K562 (cell line): ENCODE measurements at regions not wholly inside any gene's neighbourhood (a gene's known extent, or its start where the extent isn't known, plus 50 kb on each side); places are given as distances from the start of the nearest gene placed in this dataset.

Experiments used
- ATAC-seq: fragments of 200-7000 bp; cut with Tn5 transposase; 3 replicates; pipeline ENCODE4 v1.9.1; 2020; ENCODE audit warnings: moderate library complexity
- BruUV-seq: library from RNA; stranded (reverse); fragments of 400-500 nt; replicated peaks from 2 replicates; lab custom pipeline; 2021; lab: Mats Ljungman, UMichigan
- CTCF ChIA-PET: fragments of 300-600 bp; formaldehyde crosslinking; extraction: SDS; loops from one replicate; lab custom pipeline; 2021; ENCODE audit warnings: low intra/inter-chr PET ratio; lab: Yijun Ruan, JAX
- POLR2A ChIA-PET: fragments of 300-600, 350-650 bp; sonication (Branson Sonifier 250); formaldehyde crosslinking; extraction: SDS; loops from one replicate; lab custom pipeline; 2021; ENCODE audit warnings: antibody characterized with exemption, inconsistent platforms; lab: Yijun Ruan, JAX
- DNase-seq, 4 experiments: peaks; one replicate each; pipeline versions ENCODE4 v3.0.0 to v3.0.0-alpha.2; 2011 to 2018; ENCODE audit warnings: low spot score in 3 of 4, mixed read lengths in 3 of 4; ENCODE audit errors: extremely low read depth in 1 of 4
- FAIRE-seq: peaks from 2 replicates; lab custom pipeline; 2011; peaks lifted over from hg19 to GRCh38; lab: Jason Lieb, UNC
- H2AFZ ChIP-seq: 2 replicates; pipeline ENCODE4 v1.6.0; 2011; ENCODE audit warnings: low read depth, low read length, control low read depth, inconsistent platforms
- H3K27ac ChIP-seq: fragments of 200-600 bp; 3 replicates; pipeline ENCODE4 v1.8.0; 2011; ENCODE audit warnings: low read depth, mild to moderate bottlenecking, control low read depth, inconsistent platforms, low read length, moderate library complexity, mixed read lengths; ENCODE audit errors: extremely low read depth
- H3K27me3 ChIP-seq, 2 experiments: fragments of 300-600 bp in 1 of 2; 2 replicates in 1 of 2; 3 replicates in 1 of 2; pipeline versions ENCODE4 v1.6.0 to v1.8.0; 2011; ENCODE audit warnings: inconsistent platforms in 2 of 2, low read length in 2 of 2, mild to moderate bottlenecking in 1 of 2, mixed read lengths in 1 of 2, moderate library complexity in 1 of 2; ENCODE audit not compliant: control insufficient read depth in 2 of 2, insufficient read depth in 2 of 2
- H3K36me3 ChIP-seq: fragments of 300-600 bp; 3 replicates; pipeline ENCODE4 v1.8.0; 2011; ENCODE audit warnings: mild to moderate bottlenecking, low read length, inconsistent platforms; ENCODE audit not compliant: control insufficient read depth, insufficient read depth
- H3K4me1 ChIP-seq, 2 experiments: fragments of 200-600 bp in 1 of 2; replicated peaks in 1 of 2; 2 replicates in 1 of 2; 3 replicates in 1 of 2; pipeline versions ENCODE4 v1.5.1 to v1.8.0; 2011; ENCODE audit warnings: inconsistent platforms in 2 of 2, low read length in 2 of 2, mild to moderate bottlenecking in 1 of 2, mixed read lengths in 1 of 2, moderate library complexity in 1 of 2; ENCODE audit not compliant: control insufficient read depth in 2 of 2, insufficient read depth in 2 of 2
- H3K4me2 ChIP-seq: 2 replicates; pipeline ENCODE4 v1.6.1; 2011; ENCODE audit warnings: low read length, control low read depth, inconsistent platforms, mixed read lengths; ENCODE audit not compliant: insufficient read depth
- H3K4me3 ChIP-seq: fragments of 200-600 bp; sonication (generic), shearing (Covaris generic); 2 replicates; pipeline ENCODE4 v1.5.1; 2016; ENCODE audit warnings: control low read depth, inconsistent platforms
- H3K79me2 ChIP-seq: fragments of 200-600 bp; 3 replicates; pipeline ENCODE4 v1.8.0; 2011; ENCODE audit warnings: low read length, inconsistent platforms; ENCODE audit not compliant: control insufficient read depth, insufficient read depth
- H3K9ac ChIP-seq, 2 experiments: 2 replicates each; pipeline versions ENCODE4 v1.6.0 to v1.6.1; 2011; ENCODE audit warnings: low read depth in 2 of 2, low read length in 2 of 2, control low read depth in 1 of 2, inconsistent platforms in 1 of 2, mild to moderate bottlenecking in 1 of 2, mixed read lengths in 1 of 2; ENCODE audit not compliant: insufficient read depth in 1 of 2
- H3K9me1 ChIP-seq: one replicate; pipeline ENCODE4 v1.6.0; 2011; ENCODE audit warnings: inconsistent platforms, mild to moderate bottlenecking, low read length, moderate library complexity; ENCODE audit not compliant: control insufficient read depth, insufficient read depth
- H3K9me3 ChIP-seq: replicated peaks from 2 replicates; pipeline ENCODE4 v1.5.1; 2011; ENCODE audit warnings: low read depth, low read length, inconsistent platforms; ENCODE audit not compliant: control insufficient read depth, insufficient read depth
- H4K20me1 ChIP-seq: replicated peaks from 2 replicates; pipeline ENCODE4 v1.6.1; 2011; ENCODE audit warnings: low read length, inconsistent platforms, mixed read lengths; ENCODE audit not compliant: control insufficient read depth, insufficient read depth
- ADNP ChIP-seq: fragments of 200-800 bp; sonication (Bioruptor generic); IDR thresholded peaks from 2 replicates; pipeline ENCODE4 v1.6.1; 2016; ENCODE audit warnings: missing genetic modification characterization, missing compliant biosample characterization
- DNMT1 ChIP-seq: fragments of 450-650 bp; IDR thresholded peaks from 2 replicates; pipeline ENCODE4 v1.6.1; 2016; ENCODE audit warnings: antibody characterized with exemption, mild to moderate bottlenecking
- KAT2B ChIP-seq: IDR thresholded peaks from one replicate; pipeline ENCODE4 v1.6.1; 2012; ENCODE audit warnings: low read depth, mild to moderate bottlenecking, control low read depth, inconsistent platforms, low read length, moderate library complexity
- SP1 ChIP-seq: sonication (generic); formaldehyde crosslinking; IDR thresholded peaks from 2 replicates; pipeline ENCODE4 v1.8.1; 2022; ENCODE audit warnings: mild to moderate bottlenecking, missing genetic modification reagents
- SRF ChIP-seq, 2 experiments: fragments of 250-450, 450-650 bp in 1 of 2; sonication (Bioruptor Pico) in 1 of 2; sonication (generic) in 1 of 2; formaldehyde crosslinking; IDR thresholded peaks; 2 replicates each; pipeline versions ENCODE4 v1.5.0 to v1.5.1; 2020 to 2022; ENCODE audit warnings: mild to moderate bottlenecking in 1 of 2, missing genetic modification reagents in 1 of 2
- WHSC1 ChIP-seq: IDR thresholded peaks from one replicate; pipeline ENCODE4 v1.6.1; 2012; ENCODE audit warnings: low read length, control low read depth, inconsistent platforms
- ZBED1 ChIP-seq: IDR thresholded peaks from 2 replicates; pipeline ENCODE4 v1.6.1; 2014
- ZNF551 ChIP-seq: fragments of 250-450 bp; sonication (Bioruptor Pico); IDR thresholded peaks from 2 replicates; pipeline ENCODE4 v1.5.0; 2021; ENCODE audit warnings: mild to moderate bottlenecking, moderate library complexity
- WGBS: fragments of 100-300 bp; shearing (Covaris generic); methylation state at CpG from one replicate; pipeline ENCODE4 v1.1.6; 2016; ENCODE audit warnings: low coverage, mixed read lengths; ENCODE audit not compliant: insufficient coverage; ENCODE audit errors: missing lambda C conversion rate; 5-methylcytosine and 5-hydroxymethylcytosine counted together
- in situ Hi-C: fragments of 300-500 bp; cut with MboI; formaldehyde crosslinking; loops from 4 replicates; pipeline ENCODE4 v1.15.0; 2018; ENCODE audit warnings: inconsistent platforms, mixed read lengths
- intact Hi-C: fragments of 100-400 bp; cut with micrococcal nuclease; formaldehyde crosslinking; loops from 2 replicates; pipeline ENCODE4 v1.14.2; 2022
- TF ChIP-seq, protein P1 (sequence below): fragments of 250-450 bp; sonication (Bioruptor Pico); IDR thresholded peaks from 2 replicates; pipeline ENCODE4 v1.4.0; 2020
- TF ChIP-seq, protein P2 (sequence below): fragments of 250-450 bp; sonication (Bioruptor Pico); IDR thresholded peaks from 2 replicates; pipeline ENCODE4 v1.5.0; 2022; ENCODE audit warnings: mild to moderate bottlenecking

DNA sequence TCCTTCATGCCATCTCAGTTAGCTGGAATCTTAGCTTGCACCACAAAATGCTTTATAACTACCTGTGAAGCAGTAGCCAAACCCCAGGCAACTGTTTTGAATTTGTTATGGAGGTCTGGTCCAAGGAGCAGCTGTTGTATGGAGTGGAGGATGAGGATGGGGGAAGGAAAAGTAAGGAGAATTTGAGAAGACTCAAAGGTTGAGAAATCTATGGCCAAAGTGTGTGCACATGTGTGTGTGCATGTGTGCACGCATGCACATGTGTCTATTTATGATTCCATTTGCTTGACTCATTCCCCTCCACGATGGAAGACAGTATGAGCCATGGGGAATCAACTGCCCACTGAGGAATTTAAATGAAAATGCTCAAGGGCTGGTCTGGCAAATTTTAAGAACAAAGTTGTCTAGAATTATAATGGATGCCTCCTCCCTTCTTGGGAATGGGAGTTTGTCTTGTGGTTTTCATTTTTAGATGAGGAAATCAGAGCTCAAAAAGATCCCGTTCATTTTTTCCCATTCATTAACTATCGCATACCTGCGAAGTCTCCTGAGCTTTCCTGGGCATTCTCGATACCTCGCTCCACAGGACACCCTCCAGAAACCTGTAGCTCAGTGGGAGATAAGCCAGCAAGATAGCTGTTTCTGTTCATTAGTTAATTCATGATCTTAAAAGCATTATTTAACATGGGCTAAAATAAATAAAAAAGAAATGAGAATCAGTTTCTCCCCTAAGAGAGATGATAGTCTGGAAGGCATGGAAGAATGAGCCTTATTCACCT is 152.3 kb upstream of the NEDD9 start:
- WGBS: 4% methylated on average over 7 of the region's 7 CpGs
- FAIRE-seq: no peak

More for the DNA sequence above, 152.3 kb upstream of the NEDD9 start:
- intact Hi-C loops: no loop called here
- Histone ChIP-seq H3K4me2 (no peak overlapping the region), H3K36me3 (no peaks in the 10 kb centered on the region), H3K9me1 (no peaks in the 10 kb centered on the region), H2AFZ (no peak overlapping the region), H3K79me2 (no peaks in the 10 kb centered on the region), H3K27ac (no peak overlapping the region), H3K27me3 (peaks cover 0 to 22% of the 10 kb centered on the region in 2 experiments; a peak in 2 of 5 replicates), H3K9ac (no peak overlapping the region), H3K4me1 (no peaks in the 10 kb centered on the region; a peak in 1 of 5 replicates), H3K9me3 (no peaks in the 10 kb centered on the region), H4K20me1 (no peaks in the 10 kb centered on the region), H3K4me3 (no peak overlapping the region)
- BruUV-seq: no TSS peak
- TF ChIP-seq DNMT1: no peak
- TF ChIP-seq SP1 (CRISPR knock-in tag): no peak
- TF ChIP-seq KAT2B: no peak
- no peak for TF ChIP-seq SRF (CRISPR knock-in tag; IDR thresholded peaks at IDR 0.05)
- TF ChIP-seq, protein P1, sequence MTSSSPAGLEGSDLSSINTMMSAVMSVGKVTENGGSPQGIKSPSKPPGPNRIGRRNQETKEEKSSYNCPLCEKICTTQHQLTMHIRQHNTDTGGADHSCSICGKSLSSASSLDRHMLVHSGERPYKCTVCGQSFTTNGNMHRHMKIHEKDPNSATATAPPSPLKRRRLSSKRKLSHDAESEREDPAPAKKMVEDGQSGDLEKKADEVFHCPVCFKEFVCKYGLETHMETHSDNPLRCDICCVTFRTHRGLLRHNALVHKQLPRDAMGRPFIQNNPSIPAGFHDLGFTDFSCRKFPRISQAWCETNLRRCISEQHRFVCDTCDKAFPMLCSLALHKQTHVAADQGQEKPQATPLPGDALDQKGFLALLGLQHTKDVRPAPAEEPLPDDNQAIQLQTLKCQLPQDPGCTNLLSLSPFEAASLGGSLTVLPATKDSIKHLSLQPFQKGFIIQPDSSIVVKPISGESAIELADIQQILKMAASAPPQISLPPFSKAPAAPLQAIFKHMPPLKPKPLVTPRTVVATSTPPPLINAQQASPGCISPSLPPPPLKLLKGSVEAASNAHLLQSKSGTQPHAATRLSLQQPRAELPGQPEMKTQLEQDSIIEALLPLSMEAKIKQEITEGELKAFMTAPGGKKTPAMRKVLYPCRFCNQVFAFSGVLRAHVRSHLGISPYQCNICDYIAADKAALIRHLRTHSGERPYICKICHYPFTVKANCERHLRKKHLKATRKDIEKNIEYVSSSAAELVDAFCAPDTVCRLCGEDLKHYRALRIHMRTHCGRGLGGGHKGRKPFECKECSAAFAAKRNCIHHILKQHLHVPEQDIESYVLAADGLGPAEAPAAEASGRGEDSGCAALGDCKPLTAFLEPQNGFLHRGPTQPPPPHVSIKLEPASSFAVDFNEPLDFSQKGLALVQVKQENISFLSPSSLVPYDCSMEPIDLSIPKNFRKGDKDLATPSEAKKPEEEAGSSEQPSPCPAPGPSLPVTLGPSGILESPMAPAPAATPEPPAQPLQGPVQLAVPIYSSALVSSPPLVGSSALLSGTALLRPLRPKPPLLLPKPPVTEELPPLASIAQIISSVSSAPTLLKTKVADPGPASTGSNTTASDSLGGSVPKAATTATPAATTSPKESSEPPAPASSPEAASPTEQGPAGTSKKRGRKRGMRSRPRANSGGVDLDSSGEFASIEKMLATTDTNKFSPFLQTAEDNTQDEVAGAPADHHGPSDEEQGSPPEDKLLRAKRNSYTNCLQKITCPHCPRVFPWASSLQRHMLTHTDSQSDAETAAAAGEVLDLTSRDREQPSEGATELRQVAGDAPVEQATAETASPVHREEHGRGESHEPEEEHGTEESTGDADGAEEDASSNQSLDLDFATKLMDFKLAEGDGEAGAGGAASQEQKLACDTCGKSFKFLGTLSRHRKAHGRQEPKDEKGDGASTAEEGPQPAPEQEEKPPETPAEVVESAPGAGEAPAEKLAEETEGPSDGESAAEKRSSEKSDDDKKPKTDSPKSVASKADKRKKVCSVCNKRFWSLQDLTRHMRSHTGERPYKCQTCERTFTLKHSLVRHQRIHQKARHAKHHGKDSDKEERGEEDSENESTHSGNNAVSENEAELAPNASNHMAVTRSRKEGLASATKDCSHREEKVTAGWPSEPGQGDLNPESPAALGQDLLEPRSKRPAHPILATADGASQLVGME (CRISPR knock-in tag): no peak
- TF ChIP-seq, protein P2, sequence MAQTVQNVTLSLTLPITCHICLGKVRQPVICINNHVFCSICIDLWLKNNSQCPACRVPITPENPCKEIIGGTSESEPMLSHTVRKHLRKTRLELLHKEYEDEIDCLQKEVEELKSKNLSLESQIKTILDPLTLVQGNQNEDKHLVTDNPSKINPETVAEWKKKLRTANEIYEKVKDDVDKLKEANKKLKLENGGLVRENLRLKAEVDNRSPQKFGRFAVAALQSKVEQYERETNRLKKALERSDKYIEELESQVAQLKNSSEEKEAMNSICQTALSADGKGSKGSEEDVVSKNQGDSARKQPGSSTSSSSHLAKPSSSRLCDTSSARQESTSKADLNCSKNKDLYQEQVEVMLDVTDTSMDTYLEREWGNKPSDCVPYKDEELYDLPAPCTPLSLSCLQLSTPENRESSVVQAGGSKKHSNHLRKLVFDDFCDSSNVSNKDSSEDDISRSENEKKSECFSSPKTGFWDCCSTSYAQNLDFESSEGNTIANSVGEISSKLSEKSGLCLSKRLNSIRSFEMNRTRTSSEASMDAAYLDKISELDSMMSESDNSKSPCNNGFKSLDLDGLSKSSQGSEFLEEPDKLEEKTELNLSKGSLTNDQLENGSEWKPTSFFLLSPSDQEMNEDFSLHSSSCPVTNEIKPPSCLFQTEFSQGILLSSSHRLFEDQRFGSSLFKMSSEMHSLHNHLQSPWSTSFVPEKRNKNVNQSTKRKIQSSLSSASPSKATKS (CRISPR knock-in tag): no peak
- no peak for TF ChIP-seq WHSC1
- TF ChIP-seq ZNF551: no peak
- no peak for TF ChIP-seq ZBED1
- TF ChIP-seq ADNP (tag): no peak
- in situ Hi-C loops: no loop called here
- ChIA-PET CTCF (interaction anchor here (0.5 kb wide), 1 partner anchor 8 kb away, joined by 3 read pairs; no protein-coding TSS in a partner anchor), POLR2A (interaction anchor here (0.5 kb wide), 1 partner anchor 305 kb away, joined by 3 read pairs; no protein-coding TSS in a partner anchor)
- DNase-seq: no peak
- ATAC-seq: no peak
